GM12878 (cell line): ENCODE measurements at regions not wholly inside any gene's neighbourhood (a gene's known extent, or its start where the extent isn't known, plus 50 kb on each side); places are given as distances from the start of the nearest gene placed in this dataset.

Source experiments
- ATAC-seq: fragments of 200-7000 bp; cut with Tn5 transposase; 3 replicates; pipeline ENCODE4 v1.9.1; 2020; ENCODE audit warnings: mild to moderate bottlenecking, moderate library complexity
- BruUV-seq: library from RNA; stranded (reverse); fragments of 400-500 nt; replicated peaks from 2 replicates; lab custom pipeline; 2021; lab: Mats Ljungman, UMichigan
- CTCF ChIA-PET: fragments of 300-600 bp; sonication (Branson Sonifier 250); formaldehyde crosslinking; extraction: SDS; loops from one replicate; lab custom pipeline; 2021; ENCODE audit warnings: inconsistent platforms; lab: Yijun Ruan, JAX
- POLR2A ChIA-PET: fragments of 350-600 bp; formaldehyde crosslinking; extraction: SDS; loops from one replicate; lab custom pipeline; 2021; ENCODE audit warnings: inconsistent platforms; lab: Charles Lee
- RAD21 ChIA-PET: fragments of 300-600 bp; sonication (Branson Sonifier 250); formaldehyde crosslinking; loops from one replicate; lab custom pipeline; 2023; ENCODE audit warnings: antibody characterized with exemption; ENCODE audit not compliant: unreplicated experiment; lab: Charles Lee
- SMC1A ChIA-PET: fragments of 300-600 bp; sonication (Branson Sonifier 250); formaldehyde crosslinking; loops from one replicate; lab custom pipeline; 2023; ENCODE audit not compliant: unreplicated experiment, uncharacterized antibody; lab: Charles Lee
- DNase-seq: peaks from one replicate; pipeline ENCODE4 v3.0.0-alpha.2; 2011; ENCODE audit warnings: low read depth, low spot score
- FAIRE-seq: peaks from 3 replicates; lab custom pipeline; 2011; peaks lifted over from hg19 to GRCh38; lab: Jason Lieb, UNC
- H2AFZ ChIP-seq: 2 replicates; pipeline ENCODE4 v1.6.0; 2011; ENCODE audit warnings: low read depth, low read length, control low read depth; ENCODE audit not compliant: control insufficient read depth
- H3K27ac ChIP-seq: 2 replicates; pipeline ENCODE4 v1.5.1; 2011; ENCODE audit warnings: control low read depth; ENCODE audit not compliant: control insufficient read depth, insufficient read depth
- H3K27me3 ChIP-seq, 2 experiments: replicated peaks in 1 of 2; 2 replicates each; pipeline versions ENCODE4 v1.6.0 to v1.6.1; 2011; ENCODE audit warnings: low read length in 1 of 2; ENCODE audit not compliant: control insufficient read depth in 2 of 2, insufficient read depth in 2 of 2
- H3K36me3 ChIP-seq, 2 experiments: 2 replicates each; pipeline ENCODE4 v1.5.1; 2011; ENCODE audit warnings: low read length in 1 of 2; ENCODE audit not compliant: control insufficient read depth in 2 of 2, insufficient read depth in 2 of 2
- H3K4me1 ChIP-seq: 2 replicates; pipeline ENCODE4 v1.6.1; 2011; ENCODE audit warnings: mild to moderate bottlenecking, low read length, moderate library complexity, mixed read lengths; ENCODE audit not compliant: control insufficient read depth, insufficient read depth
- H3K4me2 ChIP-seq: 2 replicates; pipeline ENCODE4 v1.6.0; 2011; ENCODE audit warnings: control low read depth; ENCODE audit not compliant: control insufficient read depth, insufficient read depth
- H3K4me3 ChIP-seq: fragments of 200-600 bp; sonication (generic); 2 replicates; pipeline ENCODE4 v1.5.1; 2016
- H3K79me2 ChIP-seq: 2 replicates; pipeline ENCODE4 v1.6.0; 2011; ENCODE audit warnings: low read length; ENCODE audit not compliant: control insufficient read depth, insufficient read depth
- H3K9ac ChIP-seq: 2 replicates; pipeline ENCODE4 v1.8.0; 2011; ENCODE audit warnings: low read length, control low read depth, mixed read lengths; ENCODE audit not compliant: control insufficient read depth, insufficient read depth
- H3K9me3 ChIP-seq: replicated peaks from 3 replicates; pipeline ENCODE4 v1.5.1; 2011; ENCODE audit warnings: mild to moderate bottlenecking, low read length; ENCODE audit not compliant: control insufficient read depth, insufficient read depth
- H4K20me1 ChIP-seq: 2 replicates; pipeline ENCODE4 v1.6.0; 2011; ENCODE audit not compliant: control insufficient read depth, insufficient read depth
- BRCA1 ChIP-seq: IDR thresholded peaks from 2 replicates; pipeline ENCODE4 v1.6.1; 2011; ENCODE audit warnings: low read depth, low read length, improper control_type of control experiment
- CEBPB ChIP-seq, 2 experiments: fragments of 150-350 bp in 1 of 2; IDR thresholded peaks; 2 replicates each; pipeline ENCODE4 v1.6.1; 2012 to 2014; ENCODE audit warnings: low read depth in 2 of 2, low read length in 2 of 2, borderline replicate concordance in 1 of 2, inconsistent platforms in 1 of 2
- ETV6 ChIP-seq, 2 experiments: fragments of 450-650 bp in 1 of 2; IDR thresholded peaks in 1 of 2; conservative IDR thresholded peaks in 1 of 2; 2 replicates each; pipeline ENCODE4 v1.6.1; 2014; ENCODE audit warnings: antibody characterized with exemption in 1 of 2, borderline replicate concordance in 1 of 2, low read depth in 1 of 2, mild to moderate bottlenecking in 1 of 2, moderate library complexity in 1 of 2
- FOXK2 ChIP-seq: fragments of 450-650 bp; IDR thresholded peaks from 2 replicates; pipeline ENCODE4 v1.6.1; 2017; ENCODE audit warnings: mild to moderate bottlenecking, moderate library complexity
- IRF3 ChIP-seq: fragments of 450-650 bp; IDR thresholded peaks from 2 replicates; pipeline ENCODE4 v1.6.1; 2014; ENCODE audit warnings: mild to moderate bottlenecking
- KDM1A ChIP-seq: fragments of 200-600 bp; sonication (generic); IDR thresholded peaks from 2 replicates; pipeline ENCODE4 v1.6.1; 2016; ENCODE audit warnings: borderline replicate concordance
- PRDM15 ChIP-seq: fragments of 450-650 bp; formaldehyde crosslinking; IDR thresholded peaks from 2 replicates; pipeline ENCODE4 v1.4.0; 2020; ENCODE audit warnings: mild to moderate bottlenecking, moderate library complexity
- RUNX3 ChIP-seq: IDR thresholded peaks from 2 replicates; pipeline ENCODE4 v1.6.1; 2012; ENCODE audit warnings: low read length, inconsistent platforms
- SKIL ChIP-seq: fragments of 450-650 bp; IDR thresholded peaks from 2 replicates; pipeline ENCODE4 v1.6.1; 2017; ENCODE audit warnings: mild to moderate bottlenecking, low read depth, inconsistent platforms; ENCODE audit not compliant: poor library complexity, severe bottlenecking
- SMC3 ChIP-seq: IDR thresholded peaks from 2 replicates; pipeline ENCODE4 v1.6.1; 2011; ENCODE audit warnings: low read length, improper control_type of control experiment, borderline replicate concordance
- WGBS: methylation state at CpG from one replicate; pipeline ENCODE4 v1.1.6; 2016; ENCODE audit warnings: low lambda C conversion rate; ENCODE audit not compliant: insufficient replicate concordance, insufficient coverage; ENCODE audit errors: missing lambda C conversion rate; 5-methylcytosine and 5-hydroxymethylcytosine counted together
- in situ Hi-C: fragments of 300-500 bp; cut with MboI; formaldehyde crosslinking; loops from 9 replicates; pipeline ENCODE4 v1.14.3; 2018; ENCODE audit warnings: mixed read lengths
- intact Hi-C: fragments of 100-400 bp; cut with micrococcal nuclease; formaldehyde crosslinking; loops from one replicate; pipeline ENCODE4 v1.14.2; 2022; ENCODE audit not compliant: unreplicated experiment

GRCh38 chr2:23221901-23222300 lies 163.1 kb upstream of the KLHL29 start:
- Histone ChIP-seq H3K9me3 (no peaks in the 10 kb centered on the region), H3K27ac (no peak overlapping the region), H2AFZ (no peak overlapping the region), H3K4me1 (no peaks in the 10 kb centered on the region), H3K4me2 (no peak overlapping the region), H4K20me1 (no peaks in the 10 kb centered on the region), H3K79me2 (no peaks in the 10 kb centered on the region), H3K36me3 (no peaks in the 10 kb centered on the region), H3K4me3 (no peak overlapping the region), H3K27me3 (no peaks in the 10 kb centered on the region; a peak in 1 of 4 replicates), H3K9ac (no peak overlapping the region)
- RAD21 ChIA-PET = no interaction called here
- TF ChIP-seq BRCA1 = no peak
- no peak for TF ChIP-seq KDM1A
- TF ChIP-seq RUNX3 = no peak
- no peak for TF ChIP-seq ETV6 (conservative IDR thresholded peaks at IDR 0.05 in 1 of 2, IDR thresholded peaks at IDR 0.05 in 1 of 2; ENCODE audit: borderline replicate concordance in 1 of 2, low read depth in 1 of 2)
- TF ChIP-seq SKIL = no peak
- TF ChIP-seq IRF3 = no peak
- TF ChIP-seq FOXK2 = no peak
- no peak for TF ChIP-seq SMC3
- no peak for TF ChIP-seq PRDM15 (CRISPR knock-in tag)
- TF ChIP-seq CEBPB (IDR thresholded peaks at IDR 0.05; ENCODE audit: borderline replicate concordance in 1 of 2, low read depth in 2 of 2, low read length in 2 of 2) = no peak
- ATAC-seq (no peak), FAIRE-seq (no peak), DNase-seq (no peak)
- intact Hi-C loops (no loop called here), in situ Hi-C loops (no loop called here)
- CTCF ChIA-PET = no interaction called here
- no TSS peak for BruUV-seq
- SMC1A ChIA-PET = no interaction called here
- WGBS = 17% methylated on average over 4 of the region's 4 CpGs
- POLR2A ChIA-PET = no interaction called here
